Panc1 (cell line): ENCODE measurements at regions not wholly inside any gene's neighbourhood (a gene's known extent, or its start where the extent isn't known, plus 50 kb on each side); places are given as distances from the start of the nearest gene placed in this dataset.

Experiments used
- CTCF ChIP-seq: fragments of 450-650 bp; IDR thresholded peaks from 2 replicates; pipeline ENCODE4 v1.5.1; 2017; ENCODE audit warnings: mild to moderate bottlenecking
- POLR2AphosphoS5 ChIP-seq: IDR thresholded peaks from 2 replicates; pipeline ENCODE4 v1.6.1; 2012; ENCODE audit warnings: mild to moderate bottlenecking, low read depth, low read length, moderate library complexity
- REST ChIP-seq, 2 experiments: IDR thresholded peaks; 2 replicates each; pipeline ENCODE4 v1.6.1; 2011 to 2012; ENCODE audit warnings: low read depth in 2 of 2, control low read depth in 1 of 2, low read length in 1 of 2, mild to moderate bottlenecking in 1 of 2, moderate library complexity in 1 of 2; ENCODE audit not compliant: insufficient read depth in 1 of 2
- SIN3A ChIP-seq: IDR thresholded peaks from 2 replicates; pipeline ENCODE4 v1.6.1; 2012; ENCODE audit warnings: low read depth, mild to moderate bottlenecking, low read length, moderate library complexity, borderline replicate concordance; ENCODE audit not compliant: insufficient read depth
- TCF7L2 ChIP-seq: IDR thresholded peaks from 2 replicates; pipeline ENCODE4 v1.6.1; 2011; ENCODE audit warnings: mild to moderate bottlenecking, low read depth, low read length, inconsistent platforms

GRCh38 chr12:25712169-25712568, 159.1 kb upstream of the LMNTD1 start:
- TF ChIP-seq CTCF = no peak
- no peak for TF ChIP-seq REST (IDR thresholded peaks at IDR 0.05; ENCODE audit: insufficient read depth in 1 of 2, low read depth in 2 of 2, low read length in 1 of 2)
- TF ChIP-seq POLR2AphosphoS5 = no peak
- no peak for TF ChIP-seq SIN3A
- no peak for TF ChIP-seq TCF7L2
